ENCODE measurements at regions not wholly inside any gene's neighbourhood (a gene's known extent, or its start where the extent isn't known, plus 50 kb on each side); places are given as distances from the start of the nearest gene placed in this dataset.

- intact Hi-C loops (cut with DNase I; ENCODE audit: low total_unique reads), result no loop called here
- DNase-seq (ENCODE audit: low spot score in 2 of 2), result no peak
These were observed 596.1 kb upstream of the NRSN1 start for GRCh38 chr6:23529902-23530301.

GRCh38 chr6:23531666-23532065, 594.3 kb upstream of the NRSN1 start:
- no peak overlapping the region for H3K4me3 ChIP-seq (ENCODE audit: low read depth, poor library complexity, severe bottlenecking)
- intact Hi-C loops (cut with DNase I; ENCODE audit: low total_unique reads), result no loop called here
- WGBS, 2 donors, result 59 to 63% methylated on average over 2 of the region's 2 CpGs
- DNase-seq (ENCODE audit: low spot score in 2 of 2), result no peak
- TF ChIP-seq POLR2A (IDR thresholded peaks at IDR 0.05) (no peak), CTCF (IDR thresholded peaks at IDR 0.05) (no peak)

More at GRCh38 chr6:23529902-23530301, 596.1 kb upstream of the NRSN1 start:
- TF ChIP-seq CTCF (IDR thresholded peaks at IDR 0.05), result no peak
- no peak for TF ChIP-seq POLR2A (IDR thresholded peaks at IDR 0.05)
- no peak overlapping the region for H3K4me3 ChIP-seq (ENCODE audit: low read depth, poor library complexity, severe bottlenecking)
- WGBS, 2 donors, result 61 to 67% methylated on average over 2 of the region's 2 CpGs

- intact Hi-C loops (cut with DNase I; ENCODE audit: low total_unique reads), result no loop called here
- no peak for DNase-seq (ENCODE audit: low spot score in 2 of 2)
- no peak for TF ChIP-seq POLR2A (IDR thresholded peaks at IDR 0.05)
- H3K4me3 ChIP-seq (ENCODE audit: low read depth, poor library complexity, severe bottlenecking), result no peak overlapping the region
These were observed 593.8 kb upstream of the NRSN1 start for GRCh38 chr6:23532227-23532626.

GRCh38 chr6:23533311-23533710, 592.7 kb upstream of the NRSN1 start:
- 93 to 97% methylated on average over 2 of the region's 2 CpGs for WGBS, 2 donors
- no peak for TF ChIP-seq CTCF (IDR thresholded peaks at IDR 0.05)
- no peak for TF ChIP-seq POLR2A (IDR thresholded peaks at IDR 0.05)
- DNase-seq (ENCODE audit: low spot score in 2 of 2), result no peak
- intact Hi-C loops (cut with DNase I; ENCODE audit: low total_unique reads), result no loop called here
- H3K4me3 ChIP-seq (ENCODE audit: low read depth, poor library complexity, severe bottlenecking), result no peak overlapping the region

- 40 to 63% methylated on average over 7 of the region's 7 CpGs for WGBS, 2 donors
- TF ChIP-seq POLR2A (IDR thresholded peaks at IDR 0.05), result no peak
- no peak for TF ChIP-seq CTCF (IDR thresholded peaks at IDR 0.05)
These were observed 592.1 kb upstream of the NRSN1 start for GRCh38 chr6:23533944-23534343.

GRCh38 chr6:23534351-23534750, 591.7 kb upstream of the NRSN1 start:
- intact Hi-C loops (cut with DNase I; ENCODE audit: low total_unique reads), result no loop called here
- DNase-seq (ENCODE audit: low spot score in 2 of 2), result no peak
- H3K4me3 ChIP-seq (ENCODE audit: low read depth, poor library complexity, severe bottlenecking), result no peak overlapping the region
- TF ChIP-seq POLR2A (IDR thresholded peaks at IDR 0.05), result no peak
- TF ChIP-seq CTCF (IDR thresholded peaks at IDR 0.05), result no peak
- 64 to 69% methylated on average over 2 of the region's 2 CpGs for WGBS, 2 donors

More at GRCh38 chr6:23533944-23534343, 592.1 kb upstream of the NRSN1 start:
- DNase-seq (ENCODE audit: low spot score in 2 of 2), result no peak
- intact Hi-C loops (cut with DNase I; ENCODE audit: low total_unique reads), result no loop called here
- H3K4me3 ChIP-seq (ENCODE audit: low read depth, poor library complexity, severe bottlenecking), result no peak overlapping the region
